GM21515 (cell line): ENCODE measurements at regions not wholly inside any gene's neighbourhood (a gene's known extent, or its start where the extent isn't known, plus 50 kb on each side); places are given as distances from the start of the nearest gene placed in this dataset.
A peak's percentile ranks its signal among the peaks of the same experiment; 100 is the strongest.

Experiments
- ATAC-seq: cut with Tn5 transposase; IDR thresholded peaks from one replicate; pipeline ENCODE4 v1.9.1; 2021; ENCODE audit not compliant: unreplicated experiment

DNA sequence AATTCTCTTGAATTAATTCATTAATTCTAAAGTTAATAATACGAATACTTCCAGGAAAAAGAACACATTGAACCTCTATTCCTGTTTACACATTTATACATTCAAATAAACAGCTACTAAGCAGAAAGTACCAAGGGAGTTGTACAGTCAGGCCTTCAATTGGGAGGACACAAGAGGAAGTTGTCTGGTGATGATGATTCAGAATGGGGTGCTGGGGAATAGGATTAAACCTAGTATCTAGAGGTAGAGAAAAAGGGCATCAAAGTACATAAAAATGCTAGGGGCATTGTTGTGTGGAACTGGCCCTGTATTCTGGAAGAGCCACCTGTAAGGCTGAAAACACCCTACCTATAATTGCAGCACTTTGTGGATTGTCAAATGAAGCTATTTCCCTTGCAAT is 71.7 kb upstream of the MROH9 start:
- ATAC-seq, result no peak

DNA sequence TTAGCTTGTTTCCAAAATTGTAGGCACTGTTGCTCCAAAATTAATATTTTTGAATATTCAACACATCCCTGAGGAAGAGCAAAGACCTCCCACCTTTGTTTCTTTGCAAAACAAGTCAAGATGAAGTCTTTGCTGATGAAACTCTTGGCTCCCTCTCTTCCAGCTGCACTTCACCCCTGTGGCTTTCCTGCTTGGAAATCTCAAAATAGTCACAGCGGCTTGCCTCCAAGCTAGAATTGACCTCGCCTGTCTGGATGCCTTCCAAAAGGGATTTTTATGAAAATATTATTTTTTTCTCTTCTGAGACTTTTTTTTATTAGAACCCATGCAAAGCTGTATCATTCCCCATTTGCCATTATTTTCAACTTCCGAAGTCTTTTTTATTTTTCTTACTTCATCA is 71.1 kb upstream of the MROH9 start:
- ATAC-seq, result no peak

DNA sequence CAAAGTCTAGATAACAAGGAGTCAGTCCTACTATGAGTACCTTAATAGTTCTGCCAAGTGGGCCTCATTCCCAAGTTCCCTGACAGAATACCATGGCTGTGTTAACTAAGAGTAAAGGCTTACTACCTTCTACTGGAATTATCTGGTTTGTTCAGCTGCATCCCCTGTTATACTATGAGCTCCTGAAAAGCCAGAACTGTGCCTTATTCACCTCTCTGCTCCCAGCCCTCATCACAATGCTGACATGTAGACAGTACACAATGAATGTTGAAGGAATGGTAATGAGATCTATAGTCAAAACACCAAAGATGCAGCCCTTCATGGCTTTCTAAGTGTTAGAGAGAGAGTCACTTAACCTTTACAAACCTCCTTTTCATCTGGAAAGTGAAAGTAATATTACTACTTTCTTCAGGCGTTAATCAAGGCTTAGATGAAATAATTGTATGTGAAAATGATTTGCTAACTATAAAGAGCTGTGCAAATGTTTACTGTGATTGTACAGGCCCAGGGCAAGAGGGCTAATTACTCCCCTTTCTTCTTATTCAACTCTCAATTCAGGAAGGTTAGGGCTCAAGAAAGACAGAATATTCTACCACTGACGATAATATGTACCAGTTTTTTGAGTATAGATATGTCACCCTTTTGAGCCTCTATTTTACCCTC is 70.3 kb upstream of the MROH9 start:
- no peak for ATAC-seq

DNA sequence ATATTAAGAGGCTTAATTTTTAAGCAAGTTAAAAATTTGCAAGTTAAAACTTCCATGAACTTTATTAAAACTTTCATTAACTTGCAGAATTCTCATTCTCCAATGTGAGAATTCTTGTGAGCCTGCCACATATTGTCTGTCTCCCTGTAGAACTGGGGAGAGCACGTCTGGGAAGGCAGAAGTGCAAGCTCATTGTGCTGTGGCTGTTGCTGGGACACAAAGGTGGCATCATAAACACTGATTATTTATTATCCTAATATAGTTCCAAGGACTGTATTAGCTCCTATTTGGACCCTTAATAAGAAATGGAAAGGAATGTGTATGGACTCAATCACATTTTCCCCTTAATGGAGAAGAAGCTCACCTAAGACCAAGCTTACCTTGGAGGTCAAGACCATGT is 68.7 kb upstream of the MROH9 start:
- ATAC-seq, result no peak

DNA sequence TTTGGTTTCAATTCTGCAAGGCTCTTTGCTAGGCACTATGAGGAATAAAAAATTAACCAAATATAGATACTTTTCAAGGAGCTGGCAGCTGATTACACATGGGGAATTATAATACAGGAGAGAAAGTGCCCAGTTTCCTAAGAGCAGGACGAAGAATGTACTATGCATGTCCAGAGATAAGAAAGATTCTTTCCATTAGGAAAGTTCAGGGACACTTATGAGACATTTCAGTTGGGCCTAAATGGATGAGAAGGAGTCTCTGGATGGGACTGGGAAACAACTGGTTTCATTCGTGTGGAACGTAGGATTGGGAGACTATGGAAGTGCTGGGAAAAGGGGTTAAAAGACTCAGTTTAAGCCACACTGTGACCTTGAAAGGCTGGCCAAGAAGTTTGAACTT is 63.5 kb upstream of the MROH9 start:
- ATAC-seq, result no peak

DNA sequence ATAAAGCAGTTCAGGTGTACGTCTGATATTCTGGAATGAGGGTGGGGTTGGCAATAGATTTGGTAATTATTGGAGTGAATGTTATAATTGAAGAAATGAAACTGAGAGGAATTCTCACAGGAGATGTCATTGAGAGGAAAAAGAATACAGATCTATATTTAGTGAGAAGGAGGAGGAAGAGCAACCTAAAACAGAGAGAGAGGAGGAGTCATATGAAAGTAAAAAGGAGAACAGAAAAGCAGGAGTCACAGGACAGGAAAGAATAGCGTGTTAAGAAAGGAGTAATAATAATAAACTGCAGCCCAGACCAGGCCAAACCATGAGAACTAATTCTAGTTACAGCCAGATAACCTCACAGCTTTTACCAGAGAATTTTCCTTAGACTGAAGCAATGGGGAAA is 62.7 kb upstream of the MROH9 start:
- ATAC-seq, result peak; percentile 82

DNA sequence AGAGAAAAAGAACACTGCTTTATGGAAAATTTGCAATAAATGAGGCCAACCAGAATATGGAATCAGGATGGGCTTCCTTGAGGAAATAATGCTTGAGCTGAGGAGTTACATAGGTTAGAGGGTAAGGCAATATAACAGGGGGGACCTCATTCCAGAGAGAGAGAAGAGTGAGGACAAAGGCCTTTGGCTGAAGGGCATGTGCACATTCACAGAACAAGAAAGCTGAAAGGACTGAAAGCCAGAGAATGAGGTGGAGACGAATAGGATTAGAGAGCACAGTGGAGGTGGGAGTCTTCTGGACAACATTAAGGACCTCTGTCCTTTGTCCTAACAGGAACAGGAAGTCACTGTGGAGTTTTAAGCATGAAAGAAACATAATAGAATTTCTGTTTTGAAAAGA is 60.7 kb upstream of the MROH9 start:
- ATAC-seq, result no peak

DNA sequence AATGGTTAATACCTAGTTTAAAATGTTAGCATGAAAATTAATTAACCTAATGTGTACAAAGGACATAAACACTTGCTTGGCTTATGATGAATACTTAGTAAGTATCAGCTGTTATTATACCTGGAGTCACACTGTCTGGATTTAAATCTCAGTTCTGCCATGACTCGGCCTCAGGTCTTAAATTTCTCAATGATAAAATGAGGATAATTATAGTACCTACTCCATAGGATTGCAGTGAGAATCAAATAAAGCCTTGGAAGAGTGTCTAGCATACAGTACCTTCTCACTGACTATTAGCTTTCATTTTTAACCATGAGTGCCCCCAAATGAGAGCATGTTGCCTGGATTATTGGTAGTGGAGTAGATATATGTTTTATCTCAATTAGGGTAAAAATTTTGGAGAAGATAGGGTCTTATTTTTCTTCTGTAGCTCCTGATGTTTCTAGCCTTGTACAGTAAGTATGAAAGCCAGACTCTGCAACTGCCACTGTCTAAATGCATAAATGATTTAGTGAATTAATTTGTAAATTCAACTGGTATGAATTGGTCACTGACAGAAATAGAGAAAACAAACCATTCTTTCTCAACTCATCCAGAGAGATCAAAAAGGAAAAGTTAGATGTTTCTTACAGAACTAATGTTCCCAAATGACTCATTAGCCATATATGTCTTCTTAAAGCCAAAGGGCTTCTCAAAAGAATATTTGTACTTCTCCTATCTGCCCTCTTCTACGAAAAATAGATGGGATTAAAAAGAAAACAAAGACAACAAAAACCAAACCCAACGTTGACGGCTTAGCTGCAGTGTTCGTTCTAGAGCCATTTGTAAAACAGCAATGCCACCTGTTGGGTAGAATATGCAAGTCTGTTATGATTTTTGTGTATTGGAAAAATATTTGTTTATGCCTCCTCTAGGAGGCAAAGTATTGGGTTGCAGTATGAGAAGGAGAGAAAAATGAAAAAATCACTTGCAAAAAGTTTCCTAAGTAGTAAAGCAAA is 53.8 kb upstream of the MROH9 start:
- ATAC-seq, result no peak
